T-cell (primary cell): ENCODE measurements at regions not wholly inside any gene's neighbourhood (a gene's known extent, or its start where the extent isn't known, plus 50 kb on each side); places are given as distances from the start of the nearest gene placed in this dataset.

ENCODE experiments used
- ATAC-seq, 4 experiments: fragments of 200-7000 bp in 3 of 4; fragments of 150-1000 bp in 1 of 4; cut with Tn5 transposase; replicated peaks in 1 of 4; 1 replicate in 3 of 4; 2 replicates in 1 of 4; pipeline ENCODE4 v1.10.0; 2021; ENCODE audit warnings: moderate library complexity in 3 of 4, mild to moderate bottlenecking in 2 of 4, moderate number of reproducible peaks in 1 of 4
- CTCF ChIA-PET, 2 donors: fragments of 300-600 bp; sonication (Branson Sonifier 250); formaldehyde crosslinking; loops; one replicate each; lab custom pipeline; 2022; ENCODE audit warnings: antibody characterized with exemption in 2 of 2; lab: Charles Lee
- POLR2A ChIA-PET, 2 donors: fragments of 300-600 bp; sonication (Branson Sonifier 250); formaldehyde crosslinking; loops; one replicate each; lab custom pipeline; 2022; ENCODE audit warnings: antibody characterized with exemption in 2 of 2; lab: Charles Lee
- DNase-seq, 35 experiments: peaks; one replicate each; pipeline versions ENCODE4 v3.0.0 to v3.0.0-alpha.2; 2013 to 2023
- H3K27ac ChIP-seq: one replicate; pipeline ENCODE4 v1.5.1; 2013; ENCODE audit warnings: low read length
- H3K27me3 ChIP-seq, 2 experiments: replicated peaks in 1 of 2; 1 replicate in 1 of 2; 2 replicates in 1 of 2; pipeline versions ENCODE4 v1.6.1 to v1.7.0; 2013; ENCODE audit warnings: low read length in 1 of 2, mixed read lengths in 1 of 2; ENCODE audit not compliant: control insufficient read depth in 2 of 2, insufficient read depth in 2 of 2; ENCODE audit errors: extremely low read depth in 1 of 2
- H3K36me3 ChIP-seq, 2 donors: 1 replicate in 1 of 2; 2 replicates in 1 of 2; pipeline versions ENCODE4 v1.6.1 to v1.7.0; 2013; ENCODE audit warnings: low read length in 1 of 2; ENCODE audit not compliant: control insufficient read depth in 2 of 2, insufficient read depth in 1 of 2; ENCODE audit errors: extremely low read depth in 1 of 2
- H3K4me1 ChIP-seq, 2 experiments: 1 replicate in 1 of 2; 2 replicates in 1 of 2; pipeline versions ENCODE4 v1.6.1 to v1.7.0; 2013; ENCODE audit warnings: low read length in 2 of 2, mixed read lengths in 1 of 2; ENCODE audit not compliant: insufficient read depth in 2 of 2, control insufficient read depth in 1 of 2; ENCODE audit errors: extremely low read depth in 1 of 2
- H3K4me3 ChIP-seq, 2 donors: 1 replicate in 1 of 2; 2 replicates in 1 of 2; pipeline versions ENCODE4 v1.5.1 to v1.7.0; 2013; ENCODE audit warnings: mild to moderate bottlenecking in 2 of 2, low read length in 1 of 2, moderate library complexity in 1 of 2; ENCODE audit not compliant: control insufficient read depth in 1 of 2; ENCODE audit errors: extremely low read depth in 1 of 2
- H3K9me3 ChIP-seq: 2 replicates; pipeline ENCODE4 v1.7.0; 2013
- H3K27ac Mint-ChIP-seq, 2 donors: one replicate each; pipeline ENCODE4 v1.8.0; 2020 to 2021; ENCODE audit warnings: mild to moderate bottlenecking in 2 of 2, mixed read lengths in 2 of 2
- H3K27me3 Mint-ChIP-seq, 2 donors: one replicate each; pipeline ENCODE4 v1.8.0; 2021 to 2022; ENCODE audit warnings: mixed read lengths in 2 of 2
- H3K36me3 Mint-ChIP-seq: one replicate; pipeline ENCODE4 v1.8.0; 2021; ENCODE audit warnings: mixed read lengths
- H3K4me1 Mint-ChIP-seq, 3 donors: one replicate each; pipeline ENCODE4 v1.8.0; 2020 to 2022; ENCODE audit warnings: mixed read lengths in 3 of 3, mild to moderate bottlenecking in 1 of 3
- H3K4me3 Mint-ChIP-seq, 3 donors: one replicate each; pipeline ENCODE4 v1.8.0; 2020 to 2022; ENCODE audit warnings: mild to moderate bottlenecking in 3 of 3, mixed read lengths in 3 of 3, moderate library complexity in 3 of 3
- H3K9me3 Mint-ChIP-seq, 3 donors: one replicate each; pipeline ENCODE4 v1.8.0; 2020 to 2022; ENCODE audit warnings: mixed read lengths in 3 of 3
- WGBS: methylation state at CpG from one replicate; pipeline ENCODE4 v1.1.5; 2013; ENCODE audit warnings: missing lambda C conversion rate; ENCODE audit not compliant: insufficient coverage; 5-methylcytosine and 5-hydroxymethylcytosine counted together

- no peak overlapping the region for H3K4me3 Mint-ChIP-seq
- Histone ChIP-seq H3K9me3 (no peaks in the 10 kb centered on the region), H3K27me3 (no peaks in the 10 kb centered on the region), H3K36me3 (no peaks in the 10 kb centered on the region), H3K27ac (no peak overlapping the region), H3K4me1 (no peaks in the 10 kb centered on the region), H3K4me3 (no peak overlapping the region)
- CTCF ChIA-PET: no interaction called here
- H3K9me3 Mint-ChIP-seq: peaks cover 6 to 25% (median 16%) of the 10 kb centered on the region in 3 donors
- H3K27ac Mint-ChIP-seq: no peak overlapping the region
- no peaks in the 10 kb centered on the region for H3K4me1 Mint-ChIP-seq
- POLR2A ChIA-PET: no interaction called here
- no peak for ATAC-seq
- DNase-seq: no peak
- no peaks in the 10 kb centered on the region for H3K27me3 Mint-ChIP-seq
- no peaks in the 10 kb centered on the region for H3K36me3 Mint-ChIP-seq
- WGBS: no CpG with 5 or more reads among the region's 1 CpG
Measured at GRCh38 chr18:6465281-6465680, 50.6 kb upstream of the L3MBTL4 start.

- Mint-ChIP-seq H3K4me1 (no peaks in the 10 kb centered on the region), H3K9me3 (peaks cover 8 to 19% (median 10%) of the 10 kb centered on the region in 3 donors), H3K27ac (no peak overlapping the region), H3K36me3 (no peaks in the 10 kb centered on the region), H3K4me3 (no peak overlapping the region), H3K27me3 (no peaks in the 10 kb centered on the region)
- no peak overlapping the region for H3K27ac ChIP-seq
- ATAC-seq: no peak
- WGBS: 100% methylated on average over 1 of the region's 1 CpG
- CTCF ChIA-PET: no interaction called here
- no peaks in the 10 kb centered on the region for H3K36me3 ChIP-seq
- no peaks in the 10 kb centered on the region for H3K27me3 ChIP-seq
- H3K4me1 ChIP-seq: no peaks in the 10 kb centered on the region
- POLR2A ChIA-PET: no interaction called here
- DNase-seq: no peak
- no peaks in the 10 kb centered on the region for H3K9me3 ChIP-seq
- H3K4me3 ChIP-seq: no peak overlapping the region
Measured at GRCh38 chr18:6476190-6476589, 61.5 kb upstream of the L3MBTL4 start.

- ATAC-seq (no peak), DNase-seq (no peak)
- CTCF ChIA-PET: no interaction called here
- Histone ChIP-seq H3K36me3 (no peaks in the 10 kb centered on the region), H3K4me1 (no peaks in the 10 kb centered on the region), H3K9me3 (no peaks in the 10 kb centered on the region), H3K4me3 (no peak overlapping the region), H3K27me3 (no peaks in the 10 kb centered on the region), H3K27ac (no peak overlapping the region)
- Mint-ChIP-seq H3K4me1 (no peaks in the 10 kb centered on the region), H3K9me3 (peaks cover 4 to 16% (median 9%) of the 10 kb centered on the region in 3 donors), H3K36me3 (no peaks in the 10 kb centered on the region), H3K27ac (no peak overlapping the region), H3K27me3 (no peaks in the 10 kb centered on the region), H3K4me3 (no peak overlapping the region)
- POLR2A ChIA-PET: no interaction called here
- WGBS: 100% methylated on average over 1 of the region's 2 CpGs
Measured at GRCh38 chr18:6476880-6477279, 62.2 kb upstream of the L3MBTL4 start.

GRCh38 chr18:6478121-6478520 lies 63.4 kb upstream of the L3MBTL4 start:
- no peak for DNase-seq
- no peaks in the 10 kb centered on the region for H3K36me3 ChIP-seq
- no peaks in the 10 kb centered on the region for H3K27me3 ChIP-seq
- no peaks in the 10 kb centered on the region for H3K9me3 ChIP-seq
- Mint-ChIP-seq H3K4me1 (no peaks in the 10 kb centered on the region), H3K4me3 (no peak overlapping the region), H3K27me3 (no peaks in the 10 kb centered on the region), H3K36me3 (no peaks in the 10 kb centered on the region), H3K9me3 (peaks cover 4 to 15% (median 9%) of the 10 kb centered on the region in 3 donors), H3K27ac (no peak overlapping the region)
- H3K4me1 ChIP-seq: no peaks in the 10 kb centered on the region
- ChIA-PET POLR2A (no interaction called here), CTCF (no interaction called here)
- no peak overlapping the region for H3K4me3 ChIP-seq
- ATAC-seq: no peak
- WGBS: 56% methylated on average over 1 of the region's 6 CpGs
- H3K27ac ChIP-seq: no peak overlapping the region

GRCh38 chr18:6479699-6480098 lies 65.0 kb upstream of the L3MBTL4 start:
- WGBS: 100% methylated on average over 1 of the region's 4 CpGs
- CTCF ChIA-PET: no interaction called here
- POLR2A ChIA-PET: no interaction called here
- Histone ChIP-seq H3K4me3 (no peak overlapping the region), H3K4me1 (no peaks in the 10 kb centered on the region), H3K9me3 (no peaks in the 10 kb centered on the region), H3K27ac (no peak overlapping the region), H3K36me3 (no peaks in the 10 kb centered on the region), H3K27me3 (no peaks in the 10 kb centered on the region)
- no peak overlapping the region for H3K27ac Mint-ChIP-seq
- H3K36me3 Mint-ChIP-seq: no peaks in the 10 kb centered on the region
- no peak for ATAC-seq
- no peaks in the 10 kb centered on the region for H3K4me1 Mint-ChIP-seq
- no peak for DNase-seq
- no peak overlapping the region for H3K4me3 Mint-ChIP-seq
- H3K9me3 Mint-ChIP-seq: peaks cover 0 to 17% (median 9%) of the 10 kb centered on the region in 3 donors
- no peaks in the 10 kb centered on the region for H3K27me3 Mint-ChIP-seq

GRCh38 chr18:6482198-6482977 lies 67.7 kb upstream of the L3MBTL4 start:
- no peaks in the 10 kb centered on the region for H3K27me3 Mint-ChIP-seq
- Histone ChIP-seq H3K36me3 (no peaks in the 10 kb centered on the region), H3K27ac (no peak overlapping the region), H3K4me3 (no peak overlapping the region), H3K9me3 (no peaks in the 10 kb centered on the region), H3K4me1 (no peaks in the 10 kb centered on the region), H3K27me3 (no peaks in the 10 kb centered on the region)
- H3K4me1 Mint-ChIP-seq: no peaks in the 10 kb centered on the region
- H3K36me3 Mint-ChIP-seq: no peaks in the 10 kb centered on the region
- DNase-seq: peak in 1 of 35 experiments; percentile 2
- H3K4me3 Mint-ChIP-seq: no peak overlapping the region
- H3K9me3 Mint-ChIP-seq: peaks cover 0 to 16% (median 13%) of the 10 kb centered on the region in 3 donors
- CTCF ChIA-PET: no interaction called here
- 34% methylated on average over 14 of the region's 15 CpGs for WGBS
- POLR2A ChIA-PET: interaction anchor here in 1 of 2 donors (0.5 kb wide), 1 partner anchor 154 kb away, joined by 7 read pairs; no protein-coding TSS in a partner anchor
- ATAC-seq: no peak
- no peak overlapping the region for H3K27ac Mint-ChIP-seq
